ENCODE measurements at regions not wholly inside any gene's neighbourhood (a gene's known extent, or its start where the extent isn't known, plus 50 kb on each side); places are given as distances from the start of the nearest gene placed in this dataset.

DNA sequence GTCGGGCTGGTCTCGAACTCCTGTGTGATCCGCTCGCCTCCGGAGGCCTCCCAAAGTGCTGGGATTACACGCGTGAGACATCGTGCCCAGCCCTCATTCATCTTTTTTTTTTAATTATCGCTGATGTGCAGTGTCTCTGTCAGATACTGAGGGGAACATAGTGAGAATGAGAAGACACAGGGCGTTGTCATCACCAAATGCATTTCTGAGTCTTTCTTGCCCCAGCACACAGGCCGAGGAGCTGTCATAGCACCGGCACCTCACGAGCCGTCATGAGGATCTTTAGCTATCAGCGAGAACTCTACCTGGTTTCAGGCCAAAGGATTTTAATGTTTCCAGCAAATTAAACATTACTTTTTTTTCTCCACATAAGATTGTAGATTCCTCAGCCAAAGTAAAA lies 548.0 kb upstream of the SOX11 start:
- TF ChIP-seq, protein P1, sequence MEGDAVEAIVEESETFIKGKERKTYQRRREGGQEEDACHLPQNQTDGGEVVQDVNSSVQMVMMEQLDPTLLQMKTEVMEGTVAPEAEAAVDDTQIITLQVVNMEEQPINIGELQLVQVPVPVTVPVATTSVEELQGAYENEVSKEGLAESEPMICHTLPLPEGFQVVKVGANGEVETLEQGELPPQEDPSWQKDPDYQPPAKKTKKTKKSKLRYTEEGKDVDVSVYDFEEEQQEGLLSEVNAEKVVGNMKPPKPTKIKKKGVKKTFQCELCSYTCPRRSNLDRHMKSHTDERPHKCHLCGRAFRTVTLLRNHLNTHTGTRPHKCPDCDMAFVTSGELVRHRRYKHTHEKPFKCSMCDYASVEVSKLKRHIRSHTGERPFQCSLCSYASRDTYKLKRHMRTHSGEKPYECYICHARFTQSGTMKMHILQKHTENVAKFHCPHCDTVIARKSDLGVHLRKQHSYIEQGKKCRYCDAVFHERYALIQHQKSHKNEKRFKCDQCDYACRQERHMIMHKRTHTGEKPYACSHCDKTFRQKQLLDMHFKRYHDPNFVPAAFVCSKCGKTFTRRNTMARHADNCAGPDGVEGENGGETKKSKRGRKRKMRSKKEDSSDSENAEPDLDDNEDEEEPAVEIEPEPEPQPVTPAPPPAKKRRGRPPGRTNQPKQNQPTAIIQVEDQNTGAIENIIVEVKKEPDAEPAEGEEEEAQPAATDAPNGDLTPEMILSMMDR (IDR thresholded peaks at IDR 0.05): no peak
- ATAC-seq (no peak), DNase-seq (no peak)
- H3K4me1 ChIP-seq (ENCODE audit: low read depth): no peaks in the 10 kb centered on the region
- intact Hi-C loops (cut with DNase I, micrococcal nuclease): no loop called here
- no peak overlapping the region for H3K4me3 ChIP-seq
- H3K36me3 ChIP-seq (ENCODE audit: low read depth): no peaks in the 10 kb centered on the region
- H3K9me3 ChIP-seq: peaks cover 52% of the 10 kb centered on the region

DNA sequence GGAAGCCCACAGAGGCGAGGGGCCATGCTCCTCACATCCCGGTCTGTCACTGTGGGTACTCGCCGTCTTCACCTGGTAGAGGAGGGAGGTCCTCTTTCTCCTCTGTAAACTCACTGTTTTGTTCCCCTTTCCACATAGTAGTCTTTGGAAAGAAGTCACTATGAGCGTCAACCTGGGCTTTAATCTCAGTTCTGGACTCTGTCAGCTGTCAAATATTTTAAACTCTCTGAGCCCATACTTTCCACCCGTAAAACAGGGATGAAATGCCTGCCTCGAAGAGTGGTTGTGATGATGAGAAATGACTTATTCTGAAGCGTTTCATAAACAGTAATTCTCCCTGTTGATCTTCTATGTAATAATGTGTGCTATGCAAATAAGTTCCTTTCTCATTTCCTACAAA lies 547.1 kb upstream of the SOX11 start:
- ATAC-seq: no peak
- intact Hi-C loops (cut with DNase I, micrococcal nuclease): no loop called here
- Histone ChIP-seq H3K4me1 (ENCODE audit: low read depth) (no peaks in the 10 kb centered on the region), H3K36me3 (ENCODE audit: low read depth) (no peaks in the 10 kb centered on the region), H3K4me3 (no peak overlapping the region), H3K9me3 (peaks cover 46% of the 10 kb centered on the region)
- TF ChIP-seq, protein P1 (IDR thresholded peaks at IDR 0.05): no peak
- DNase-seq: no peak

DNA sequence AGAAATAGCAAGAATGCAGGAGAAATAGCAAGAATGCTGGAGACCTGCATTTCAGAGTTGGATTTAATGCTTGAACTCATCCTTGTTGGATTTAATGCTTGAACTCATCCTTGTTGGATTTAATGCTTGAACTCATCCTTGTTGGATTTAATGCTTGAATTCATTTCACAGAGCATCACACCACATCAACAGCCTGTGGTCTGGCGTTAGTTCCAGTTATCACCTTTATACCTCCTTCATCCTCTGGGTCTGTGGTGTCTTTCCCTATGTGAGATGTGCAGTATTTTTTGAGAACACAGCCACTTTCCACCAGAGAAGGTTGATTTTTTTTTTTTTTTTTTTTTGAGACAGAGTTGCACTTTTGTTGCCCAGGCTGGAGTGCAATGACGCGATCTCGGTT lies 546.4 kb upstream of the SOX11 start:
- intact Hi-C loops (cut with DNase I, micrococcal nuclease): no loop called here
- Histone ChIP-seq H3K4me3 (no peak overlapping the region), H3K4me1 (ENCODE audit: low read depth) (no peaks in the 10 kb centered on the region), H3K36me3 (ENCODE audit: low read depth) (no peaks in the 10 kb centered on the region), H3K9me3 (peaks cover 48% of the 10 kb centered on the region)
- ATAC-seq (no peak), DNase-seq (no peak)
- TF ChIP-seq, protein P1 (IDR thresholded peaks at IDR 0.05): no peak

DNA sequence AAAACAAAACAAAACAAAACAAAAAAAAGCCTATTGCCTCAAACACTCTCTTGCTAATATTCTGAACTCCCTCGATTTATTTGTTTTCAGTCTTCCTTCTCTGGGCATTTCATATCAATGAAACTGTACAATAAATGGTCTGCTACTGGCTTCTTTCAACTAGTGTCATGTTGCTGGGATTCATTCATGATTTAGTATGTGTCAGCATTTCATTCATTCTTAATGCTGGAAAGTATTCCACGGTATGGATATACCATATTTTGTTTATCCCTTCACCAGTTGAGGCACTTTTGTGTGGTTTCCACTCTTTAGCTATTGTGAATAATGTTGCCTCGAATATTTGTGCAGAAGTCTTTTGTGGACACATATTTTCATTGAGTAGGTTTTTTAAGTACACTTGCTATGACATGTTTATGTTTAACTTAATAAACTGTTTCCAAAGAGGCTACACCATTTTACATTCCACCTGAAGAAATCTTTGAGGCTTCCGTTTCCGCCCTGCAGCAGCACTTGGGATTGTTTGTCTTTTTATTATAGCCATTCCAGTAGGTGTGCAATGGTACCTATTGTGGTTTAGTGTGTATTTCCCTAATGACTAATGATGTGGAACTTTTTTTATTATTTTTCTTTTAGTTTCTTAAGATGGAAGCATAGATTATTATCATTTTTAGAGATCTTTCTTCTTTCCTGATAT lies 543.6 kb upstream of the SOX11 start:
- intact Hi-C loops (cut with DNase I, micrococcal nuclease): no loop called here
- no peaks in the 10 kb centered on the region for H3K4me1 ChIP-seq (ENCODE audit: low read depth)
- no peak overlapping the region for H3K4me3 ChIP-seq
- DNase-seq: no peak
- ATAC-seq: no peak
- peaks cover 73% of the 10 kb centered on the region for H3K9me3 ChIP-seq
- H3K36me3 ChIP-seq (ENCODE audit: low read depth): no peaks in the 10 kb centered on the region
- TF ChIP-seq, protein P1 (IDR thresholded peaks at IDR 0.05): no peak

DNA sequence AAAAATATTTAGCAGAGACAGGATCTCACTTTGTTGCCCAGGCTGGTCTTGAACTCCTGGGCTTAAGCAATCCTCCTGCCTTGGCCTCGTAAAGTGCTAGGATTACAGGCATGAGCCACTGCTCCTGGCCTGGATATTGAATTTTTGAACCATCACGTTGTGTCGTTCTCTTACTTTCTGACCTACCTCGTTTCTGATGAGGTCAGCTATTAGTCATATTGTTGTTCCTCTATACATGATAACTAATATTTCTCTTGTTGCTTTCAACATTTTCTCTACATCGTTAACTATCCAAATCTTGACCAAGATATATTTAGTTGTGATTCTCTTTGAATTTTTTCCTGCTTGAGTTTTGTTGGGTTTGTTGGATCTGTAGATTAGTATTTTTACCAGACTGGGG lies 541.3 kb upstream of the SOX11 start:
- TF ChIP-seq, protein P1 (IDR thresholded peaks at IDR 0.05): no peak
- Histone ChIP-seq H3K9me3 (peaks cover 76% of the 10 kb centered on the region), H3K4me1 (ENCODE audit: low read depth) (no peaks in the 10 kb centered on the region), H3K4me3 (no peak overlapping the region), H3K36me3 (ENCODE audit: low read depth) (no peaks in the 10 kb centered on the region)
- ATAC-seq (no peak), DNase-seq (no peak)
- intact Hi-C loops (cut with DNase I, micrococcal nuclease): no loop called here
